Stimulated activated naive B cell treated with anti-CD40 and anti-IgM and Interleukin-4, amounts not matched to agents 10 μg/mL and 1 μg/mL and 100 μg/mL, for 72 hours (primary cell): ENCODE measurements at regions not wholly inside any gene's neighbourhood (a gene's known extent, or its start where the extent isn't known, plus 50 kb on each side); places are given as distances from the start of the nearest gene placed in this dataset.

Experiments
- ATAC-seq, 2 donors: fragments of 150-1000 bp; cut with Tn5 transposase; replicated peaks; 2 replicates each; pipeline ENCODE4 v1.10.0; 2021; ENCODE audit warnings: moderate library complexity in 1 of 2
- DNase-seq: peaks from one replicate; pipeline ENCODE4 v3.0.0; 2021
- H3K27ac Mint-ChIP-seq: one replicate; pipeline ENCODE4 v1.8.0; 2022; ENCODE audit warnings: mild to moderate bottlenecking, mixed read lengths
- H3K27me3 Mint-ChIP-seq, 2 donors: one replicate each; pipeline ENCODE4 v1.8.0; 2022; ENCODE audit warnings: mixed read lengths in 2 of 2
- H3K36me3 Mint-ChIP-seq, 2 donors: one replicate each; pipeline ENCODE4 v1.8.0; 2022; ENCODE audit warnings: mixed read lengths in 2 of 2, mild to moderate bottlenecking in 1 of 2
- H3K4me1 Mint-ChIP-seq, 2 donors: one replicate each; pipeline ENCODE4 v1.8.0; 2022; ENCODE audit warnings: mixed read lengths in 2 of 2, mild to moderate bottlenecking in 1 of 2
- H3K4me3 Mint-ChIP-seq, 2 donors: one replicate each; pipeline ENCODE4 v1.8.0; 2022; ENCODE audit warnings: mild to moderate bottlenecking in 2 of 2, mixed read lengths in 2 of 2, moderate library complexity in 1 of 2
- H3K9me3 Mint-ChIP-seq, 2 donors: one replicate each; pipeline ENCODE4 v1.8.0; 2022; ENCODE audit warnings: mixed read lengths in 2 of 2, mild to moderate bottlenecking in 1 of 2

GRCh38 chr5:103938146-103938695, 375.6 kb upstream of the NUDT12 start:
- Mint-ChIP-seq H3K27ac (no peak overlapping the region), H3K36me3 (no peaks in the 10 kb centered on the region), H3K4me1 (no peaks in the 10 kb centered on the region), H3K4me3 (no peak overlapping the region), H3K27me3 (no peaks in the 10 kb centered on the region), H3K9me3 (peaks cover 0 to 5% of the 10 kb centered on the region in 2 donors)
- no peak for ATAC-seq
- DNase-seq = no peak

- Mint-ChIP-seq H3K9me3 (peaks cover 0 to 2% of the 10 kb centered on the region in 2 donors), H3K27ac (no peak overlapping the region), H3K4me1 (no peaks in the 10 kb centered on the region), H3K36me3 (no peaks in the 10 kb centered on the region), H3K4me3 (no peak overlapping the region), H3K27me3 (no peaks in the 10 kb centered on the region)
- ATAC-seq (no peak), DNase-seq (no peak)
Observed at GRCh38 chr5:103929338-103930013, 366.9 kb upstream of the NUDT12 start.

- H3K27ac Mint-ChIP-seq = no peak overlapping the region
Observed at GRCh38 chr5:103927739-103928138, 365.1 kb upstream of the NUDT12 start.

GRCh38 chr5:103923616-103924168, 361.1 kb upstream of the NUDT12 start:
- H3K4me3 Mint-ChIP-seq = no peak overlapping the region
- ATAC-seq (no peak), DNase-seq (no peak)
- H3K9me3 Mint-ChIP-seq = peaks cover 0 to 2% of the 10 kb centered on the region in 2 donors
- no peaks in the 10 kb centered on the region for H3K4me1 Mint-ChIP-seq
- H3K27ac Mint-ChIP-seq = no peak overlapping the region
- H3K36me3 Mint-ChIP-seq = no peaks in the 10 kb centered on the region
- H3K27me3 Mint-ChIP-seq = no peaks in the 10 kb centered on the region

More at GRCh38 chr5:103927739-103928138, 365.1 kb upstream of the NUDT12 start:
- DNase-seq = no peak
- Mint-ChIP-seq H3K36me3 (no peaks in the 10 kb centered on the region), H3K4me3 (no peak overlapping the region), H3K4me1 (no peaks in the 10 kb centered on the region), H3K9me3 (peaks cover 0 to 2% of the 10 kb centered on the region in 2 donors), H3K27me3 (no peaks in the 10 kb centered on the region)
- ATAC-seq = no peak

- DNase-seq (no peak), ATAC-seq (no peak)
- H3K36me3 Mint-ChIP-seq = no peaks in the 10 kb centered on the region
- no peak overlapping the region for H3K27ac Mint-ChIP-seq
- H3K4me1 Mint-ChIP-seq = no peaks in the 10 kb centered on the region
- H3K9me3 Mint-ChIP-seq = no peaks in the 10 kb centered on the region
- H3K27me3 Mint-ChIP-seq = no peaks in the 10 kb centered on the region
- H3K4me3 Mint-ChIP-seq = no peak overlapping the region
Observed at GRCh38 chr5:103919506-103919905, 356.9 kb upstream of the NUDT12 start.

GRCh38 chr5:103918668-103919367, 356.2 kb upstream of the NUDT12 start:
- Mint-ChIP-seq H3K36me3 (no peaks in the 10 kb centered on the region), H3K9me3 (no peaks in the 10 kb centered on the region), H3K27ac (no peak overlapping the region), H3K4me3 (no peak overlapping the region), H3K27me3 (no peaks in the 10 kb centered on the region), H3K4me1 (no peaks in the 10 kb centered on the region)
- DNase-seq (no peak), ATAC-seq (no peak)

- Mint-ChIP-seq H3K36me3 (no peaks in the 10 kb centered on the region), H3K4me1 (no peaks in the 10 kb centered on the region), H3K27me3 (no peaks in the 10 kb centered on the region), H3K27ac (no peak overlapping the region), H3K4me3 (no peak overlapping the region), H3K9me3 (no peaks in the 10 kb centered on the region)
- ATAC-seq (no peak), DNase-seq (no peak)
Observed at GRCh38 chr5:103915081-103915480, 352.5 kb upstream of the NUDT12 start.

GRCh38 chr5:103910786-103911185, 348.2 kb upstream of the NUDT12 start:
- H3K9me3 Mint-ChIP-seq = no peaks in the 10 kb centered on the region
- H3K27ac Mint-ChIP-seq = no peak overlapping the region
- no peaks in the 10 kb centered on the region for H3K27me3 Mint-ChIP-seq
- H3K4me1 Mint-ChIP-seq = no peaks in the 10 kb centered on the region
- no peaks in the 10 kb centered on the region for H3K36me3 Mint-ChIP-seq
- ATAC-seq = no peak
- H3K4me3 Mint-ChIP-seq = no peak overlapping the region
- no peak for DNase-seq

- Mint-ChIP-seq H3K27me3 (no peaks in the 10 kb centered on the region), H3K4me1 (no peaks in the 10 kb centered on the region), H3K36me3 (no peaks in the 10 kb centered on the region), H3K9me3 (no peaks in the 10 kb centered on the region), H3K4me3 (no peak overlapping the region), H3K27ac (no peak overlapping the region)
- DNase-seq (no peak), ATAC-seq (no peak)
Observed at GRCh38 chr5:103910011-103910410, 347.4 kb upstream of the NUDT12 start.

GRCh38 chr5:103909391-103909790, 346.8 kb upstream of the NUDT12 start:
- ATAC-seq (no peak), DNase-seq (no peak)
- no peak overlapping the region for H3K4me3 Mint-ChIP-seq
- peaks cover 0 to 1% of the 10 kb centered on the region in 2 donors for H3K9me3 Mint-ChIP-seq
- no peaks in the 10 kb centered on the region for H3K36me3 Mint-ChIP-seq
- H3K27ac Mint-ChIP-seq = no peak overlapping the region
- H3K27me3 Mint-ChIP-seq = no peaks in the 10 kb centered on the region
- no peaks in the 10 kb centered on the region for H3K4me1 Mint-ChIP-seq

- Mint-ChIP-seq H3K9me3 (peaks cover 0 to 10% of the 10 kb centered on the region in 2 donors), H3K27me3 (no peaks in the 10 kb centered on the region), H3K4me1 (no peaks in the 10 kb centered on the region), H3K27ac (no peak overlapping the region), H3K36me3 (no peaks in the 10 kb centered on the region), H3K4me3 (no peak overlapping the region)
- no peak for ATAC-seq
- DNase-seq = no peak
Observed at GRCh38 chr5:103908336-103909080, 345.9 kb upstream of the NUDT12 start.

- H3K27ac Mint-ChIP-seq = no peak overlapping the region
- ATAC-seq (no peak), DNase-seq (no peak)
- H3K9me3 Mint-ChIP-seq = peaks cover 0 to 10% of the 10 kb centered on the region in 2 donors
- no peaks in the 10 kb centered on the region for H3K27me3 Mint-ChIP-seq
- no peak overlapping the region for H3K4me3 Mint-ChIP-seq
- H3K36me3 Mint-ChIP-seq = no peaks in the 10 kb centered on the region
- no peaks in the 10 kb centered on the region for H3K4me1 Mint-ChIP-seq
Observed at GRCh38 chr5:103907001-103907400, 344.4 kb upstream of the NUDT12 start.

- peaks cover 3 to 10% of the 10 kb centered on the region in 2 donors for H3K9me3 Mint-ChIP-seq
- no peaks in the 10 kb centered on the region for H3K4me1 Mint-ChIP-seq
- no peak for ATAC-seq
- no peaks in the 10 kb centered on the region for H3K36me3 Mint-ChIP-seq
- H3K27ac Mint-ChIP-seq = no peak overlapping the region
- no peak for DNase-seq
- no peaks in the 10 kb centered on the region for H3K27me3 Mint-ChIP-seq
- no peak overlapping the region for H3K4me3 Mint-ChIP-seq
Observed at GRCh38 chr5:103904651-103905050, 342.1 kb upstream of the NUDT12 start.

- H3K36me3 Mint-ChIP-seq = no peaks in the 10 kb centered on the region
- no peak overlapping the region for H3K4me3 Mint-ChIP-seq
- no peak for ATAC-seq
- H3K27ac Mint-ChIP-seq = no peak overlapping the region
- H3K9me3 Mint-ChIP-seq = peaks cover 9 to 14% of the 10 kb centered on the region in 2 donors
- DNase-seq = no peak
- H3K27me3 Mint-ChIP-seq = no peaks in the 10 kb centered on the region
- H3K4me1 Mint-ChIP-seq = no peaks in the 10 kb centered on the region
Observed at GRCh38 chr5:103902893-103903292, 340.3 kb upstream of the NUDT12 start.
